ENCODE measurements at regions not wholly inside any gene's neighbourhood (a gene's known extent, or its start where the extent isn't known, plus 50 kb on each side); places are given as distances from the start of the nearest gene placed in this dataset.

DNA sequence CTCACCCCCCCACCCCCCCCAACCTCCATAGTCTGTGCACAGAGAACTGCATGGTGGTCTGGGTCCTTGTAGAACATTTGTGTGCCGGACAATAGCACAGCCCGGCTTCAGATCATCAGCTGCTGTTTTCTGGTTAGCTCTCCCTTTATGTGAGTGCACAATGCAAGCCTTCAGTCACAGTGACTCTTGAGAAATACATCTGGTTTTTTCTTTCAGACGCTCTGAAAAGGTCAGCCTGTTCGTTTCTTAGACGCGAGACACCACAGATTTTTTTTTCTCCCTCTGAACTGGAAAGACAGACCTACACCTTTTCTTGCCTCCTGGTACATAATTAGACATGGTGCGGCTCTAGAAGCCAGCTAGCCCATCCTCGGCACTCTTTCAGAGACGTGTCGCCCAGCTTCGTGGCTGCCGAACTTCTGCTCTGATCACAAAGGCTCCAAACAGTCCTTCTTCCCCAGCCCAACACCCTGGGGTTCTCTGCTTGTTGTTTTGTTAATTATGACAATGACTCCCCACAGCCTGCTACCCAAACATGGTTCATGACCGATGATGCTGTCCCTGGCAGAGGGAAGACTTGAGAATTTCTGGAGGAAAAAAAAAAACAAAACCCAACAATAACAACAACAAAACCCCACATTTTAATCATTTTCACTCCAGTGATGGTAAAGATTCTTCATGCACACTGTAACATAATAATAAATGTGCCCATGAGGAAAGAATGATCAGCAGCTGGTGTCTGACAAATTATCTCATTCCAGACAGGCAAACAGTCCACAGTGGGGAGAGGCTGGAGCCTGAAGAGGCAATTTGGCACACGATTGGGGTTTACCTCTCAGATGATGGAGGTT lies 241.4 kb upstream of the ZNF462 start:
- DNase-seq = no peak

GRCh38 chr9:106622164-106622487 lies 240.8 kb upstream of the ZNF462 start:
- no peak for DNase-seq

GRCh38 chr9:106623558-106623957 lies 239.4 kb upstream of the ZNF462 start:
- no peak for DNase-seq

GRCh38 chr9:106625259-106625789 lies 237.6 kb upstream of the ZNF462 start:
- no peak for DNase-seq

GRCh38 chr9:106626936-106627335 lies 236.0 kb upstream of the ZNF462 start:
- no peak for DNase-seq

DNA sequence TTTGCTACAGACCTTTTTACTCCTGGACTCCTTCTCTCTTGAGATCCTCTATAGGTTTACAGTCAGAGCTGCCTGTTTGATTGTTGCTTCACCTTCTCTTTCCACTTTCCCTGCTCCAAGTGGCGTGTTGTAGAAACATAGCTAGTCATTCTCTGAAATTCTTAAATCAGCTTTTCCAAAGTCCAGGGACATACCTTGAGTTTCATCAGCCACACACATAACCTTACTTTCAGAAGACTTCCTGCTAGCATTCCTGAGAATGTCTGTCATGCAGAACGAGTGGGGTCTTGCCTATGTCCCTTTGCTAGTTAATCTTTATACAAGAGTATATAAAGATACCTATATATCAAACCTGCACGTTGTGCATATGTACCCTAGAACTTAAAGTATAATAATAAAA lies 230.3 kb upstream of the ZNF462 start:
- DNase-seq = no peak

DNA sequence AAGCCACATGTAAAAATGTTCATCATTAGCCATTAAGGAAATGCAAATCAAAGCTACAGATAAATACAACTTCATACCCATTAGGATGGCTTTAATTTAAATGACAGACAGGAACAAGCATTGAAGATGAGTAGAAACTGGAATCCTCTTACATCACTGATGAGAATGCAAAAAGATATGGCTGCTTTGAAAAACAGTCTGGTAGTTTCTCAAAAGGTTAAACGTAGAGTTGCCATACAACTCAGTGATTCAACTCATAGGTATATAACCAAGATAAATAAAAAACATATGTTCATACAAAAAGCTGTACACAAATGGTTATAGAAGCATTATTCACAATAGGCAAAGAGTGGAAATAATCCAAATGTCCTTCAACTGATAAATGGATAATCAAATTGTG lies 228.8 kb upstream of the ZNF462 start:
- DNase-seq = no peak

DNA sequence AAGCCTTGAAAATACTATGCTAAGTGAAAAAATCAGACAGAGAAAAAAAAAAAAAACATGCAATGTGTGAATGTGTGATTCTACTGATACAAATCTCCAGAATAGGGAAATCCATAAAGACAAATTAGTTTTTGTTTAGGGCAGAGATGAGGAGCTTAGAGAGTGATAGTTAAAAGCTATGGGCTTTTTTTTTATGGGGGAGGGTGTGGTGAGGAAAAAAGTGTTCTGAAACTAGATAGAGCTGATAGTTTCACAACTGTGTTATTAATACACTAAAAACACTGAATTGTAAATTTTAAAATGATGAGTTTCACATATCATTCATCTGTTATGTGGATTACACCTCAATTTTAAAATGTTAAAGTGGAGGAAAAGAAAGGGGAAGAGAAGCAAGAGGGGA lies 228.3 kb upstream of the ZNF462 start:
- no peak for DNase-seq

DNA sequence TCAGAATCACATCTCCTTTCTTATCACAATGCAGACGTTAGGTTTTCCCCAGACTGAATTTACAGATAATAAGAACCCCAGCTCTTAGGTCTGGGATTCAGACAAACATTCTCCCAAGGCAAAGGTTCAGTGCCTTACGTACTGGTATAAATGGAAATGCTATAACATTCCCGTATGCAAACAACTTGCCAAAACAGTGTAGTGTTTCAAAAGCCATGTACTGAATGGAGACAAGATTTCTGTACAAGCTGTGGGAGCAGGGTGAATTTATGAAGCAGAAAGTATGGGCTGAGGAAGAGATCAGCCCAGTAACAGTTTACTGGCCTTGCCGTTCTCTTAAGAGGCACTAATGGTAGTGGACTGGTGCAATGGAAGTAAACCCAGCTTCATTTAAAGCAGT lies 225.5 kb upstream of the ZNF462 start:
- no peak for DNase-seq

- DNase-seq = no peak
Measured at GRCh38 chr9:106639873-106640568, 222.9 kb upstream of the ZNF462 start.

GRCh38 chr9:106643211-106643930 lies 219.6 kb upstream of the ZNF462 start:
- no peak for DNase-seq

GRCh38 chr9:106644661-106645060 lies 218.3 kb upstream of the ZNF462 start:
- no peak for DNase-seq

DNA sequence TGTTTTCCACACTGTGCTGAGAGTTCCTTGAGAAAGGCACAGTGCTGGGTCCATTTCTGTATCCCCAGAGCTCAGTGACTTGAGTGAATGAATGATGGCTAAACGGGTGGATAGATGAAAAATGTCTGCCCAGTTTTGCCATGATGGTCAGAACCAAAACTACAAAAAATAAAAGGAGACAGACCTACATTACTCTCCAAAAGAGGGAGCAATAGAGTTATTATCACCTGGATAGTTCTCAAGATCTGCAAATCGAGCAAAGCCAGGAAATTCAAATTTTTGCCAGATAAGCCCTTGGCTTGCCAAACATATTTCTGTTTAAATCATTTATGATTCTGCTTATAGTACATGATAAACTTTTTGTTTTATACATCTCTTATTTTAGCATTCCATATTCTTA lies 214.2 kb upstream of the ZNF462 start:
- DNase-seq = no peak

DNA sequence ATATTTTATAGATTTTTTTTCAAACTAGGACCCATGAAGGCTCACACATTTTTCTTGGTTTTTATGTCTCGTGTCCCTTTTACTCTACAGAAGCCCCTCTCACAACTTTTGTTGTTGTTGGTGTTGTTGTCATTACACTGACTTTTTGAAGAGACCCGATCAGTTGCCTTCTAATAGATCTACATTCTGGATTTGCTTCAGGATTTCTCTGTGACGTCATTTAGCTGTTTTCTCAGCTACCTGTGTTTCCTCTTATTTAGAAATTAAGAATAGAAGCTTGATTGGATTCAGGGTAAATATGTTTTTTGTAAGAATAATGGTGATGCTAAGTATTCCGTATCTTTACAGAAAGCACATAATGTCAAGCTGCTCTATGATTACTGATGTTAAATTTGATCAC lies 213.3 kb upstream of the ZNF462 start:
- DNase-seq = no peak

GRCh38 chr9:106653213-106653612 lies 209.8 kb upstream of the ZNF462 start:
- DNase-seq = no peak

- no peak for DNase-seq
Measured at GRCh38 chr9:106655966-106656365, 207.0 kb upstream of the ZNF462 start.

- DNase-seq = no peak
Measured at GRCh38 chr9:106657926-106658325, 205.0 kb upstream of the ZNF462 start.

DNA sequence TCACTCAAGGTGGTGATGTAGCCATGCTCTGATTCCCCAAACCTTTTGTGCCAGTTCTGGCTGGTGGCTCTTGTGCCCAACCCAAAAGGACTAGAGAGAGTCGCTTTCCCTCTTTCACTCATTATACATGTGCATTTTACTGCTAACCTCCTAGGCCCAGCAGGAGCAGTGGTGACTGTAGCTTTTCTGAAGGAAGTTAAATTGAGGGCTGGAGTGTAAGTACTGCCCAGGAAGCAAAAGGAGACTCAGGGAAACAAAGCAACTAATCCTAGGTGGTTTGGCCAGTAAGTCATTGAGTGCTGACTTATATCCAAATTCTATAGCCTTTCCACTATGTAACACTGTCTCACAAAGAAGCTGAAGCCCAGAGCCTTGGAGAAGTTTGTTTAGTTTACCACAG lies 194.4 kb upstream of the ZNF462 start:
- no peak for DNase-seq

GRCh38 chr9:106669835-106670234 lies 193.1 kb upstream of the ZNF462 start:
- DNase-seq = no peak

GRCh38 chr9:106670418-106670817 lies 192.5 kb upstream of the ZNF462 start:
- no peak for DNase-seq

DNA sequence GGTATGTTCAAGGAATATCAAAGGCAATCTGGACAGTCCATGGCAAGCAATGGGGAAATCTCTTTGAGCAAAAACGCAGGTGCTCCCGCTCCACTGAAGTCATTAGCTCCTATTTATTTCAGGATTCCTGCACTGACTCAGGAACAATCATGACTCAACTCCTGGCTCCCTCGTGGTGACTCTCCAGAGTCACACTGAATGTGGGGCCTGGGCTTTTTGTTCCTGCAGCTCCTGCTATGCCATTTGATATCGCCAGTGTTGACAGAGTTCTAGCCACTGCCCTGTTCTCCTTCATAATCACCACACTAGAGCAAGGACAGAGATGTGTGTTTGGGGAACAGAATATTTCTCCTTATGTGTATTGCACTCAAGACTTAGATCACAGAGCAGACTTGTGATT lies 187.2 kb upstream of the ZNF462 start:
- no peak for DNase-seq

GRCh38 chr9:106677374-106677773 lies 185.6 kb upstream of the ZNF462 start:
- no peak for DNase-seq

DNA sequence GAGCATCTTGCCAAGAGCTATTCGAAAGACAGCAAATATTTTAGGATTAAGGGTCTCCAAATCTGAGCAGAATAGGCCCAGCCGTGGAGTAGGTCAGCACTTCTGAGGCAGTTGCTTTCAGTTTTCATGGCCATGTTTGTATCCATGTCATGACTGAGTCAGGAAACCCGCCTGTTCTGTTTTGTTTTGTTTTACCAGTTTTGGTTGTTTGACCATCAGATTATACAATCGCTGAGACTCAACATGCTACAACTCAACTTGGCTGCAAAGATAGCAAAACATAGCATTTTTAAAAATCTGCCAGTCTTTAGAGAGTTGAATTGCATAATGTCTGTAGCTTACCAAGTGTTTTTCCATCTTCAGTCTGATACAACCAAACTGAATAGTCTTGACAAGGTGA lies 185.1 kb upstream of the ZNF462 start:
- DNase-seq = no peak

DNA sequence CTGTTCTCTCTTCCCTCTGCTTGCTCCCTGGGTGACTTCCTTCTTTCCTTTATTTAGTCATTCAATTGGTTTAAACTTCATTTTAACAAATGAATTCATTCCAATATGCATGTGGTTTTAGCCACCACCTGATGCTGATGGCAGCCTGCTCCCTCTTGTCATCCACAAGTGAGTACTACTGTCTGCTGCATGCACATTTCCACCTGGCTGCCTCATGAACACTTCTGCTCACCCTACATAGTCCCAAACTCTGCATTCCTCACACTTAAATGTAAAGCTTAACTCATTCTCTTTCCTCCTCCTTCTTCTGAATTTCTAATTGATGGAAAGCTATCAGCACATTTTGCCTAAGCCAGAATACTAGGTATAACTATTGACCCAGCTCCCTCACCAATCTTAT lies 184.7 kb upstream of the ZNF462 start:
- no peak for DNase-seq
